ENCODE measurements at regions not wholly inside any gene's neighbourhood (a gene's known extent, or its start where the extent isn't known, plus 50 kb on each side); places are given as distances from the start of the nearest gene placed in this dataset.

DNA sequence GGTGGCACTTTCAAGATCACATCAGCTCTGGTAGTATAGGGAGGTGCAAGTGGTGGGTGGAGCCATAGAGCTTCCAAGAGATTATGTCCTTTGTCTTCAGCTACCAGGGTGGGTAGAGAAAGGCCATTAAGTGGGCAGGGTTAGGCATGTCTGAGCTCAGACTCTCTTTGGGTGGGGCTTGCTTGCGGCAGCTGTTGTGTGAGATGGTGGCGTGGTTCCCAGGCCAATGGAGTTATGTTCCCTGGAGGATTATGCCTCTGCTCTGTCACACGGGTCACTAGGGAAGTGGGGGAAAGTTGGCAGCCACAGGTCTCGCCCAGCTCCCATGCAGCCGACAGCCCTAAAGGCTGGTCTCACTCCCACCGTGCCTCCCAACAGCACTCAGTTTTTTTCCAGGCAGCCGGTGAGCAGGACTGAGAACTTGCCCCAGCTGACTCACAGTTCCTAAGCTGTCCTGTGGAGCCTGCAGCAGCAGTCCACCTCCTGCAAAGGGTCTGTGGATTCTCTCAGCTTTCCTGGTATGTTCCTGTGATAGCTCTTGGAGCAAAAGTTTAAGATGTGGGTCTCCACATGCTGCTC lies 459.0 kb downstream of the SH2D4B start:
- TF ChIP-seq, protein P1, sequence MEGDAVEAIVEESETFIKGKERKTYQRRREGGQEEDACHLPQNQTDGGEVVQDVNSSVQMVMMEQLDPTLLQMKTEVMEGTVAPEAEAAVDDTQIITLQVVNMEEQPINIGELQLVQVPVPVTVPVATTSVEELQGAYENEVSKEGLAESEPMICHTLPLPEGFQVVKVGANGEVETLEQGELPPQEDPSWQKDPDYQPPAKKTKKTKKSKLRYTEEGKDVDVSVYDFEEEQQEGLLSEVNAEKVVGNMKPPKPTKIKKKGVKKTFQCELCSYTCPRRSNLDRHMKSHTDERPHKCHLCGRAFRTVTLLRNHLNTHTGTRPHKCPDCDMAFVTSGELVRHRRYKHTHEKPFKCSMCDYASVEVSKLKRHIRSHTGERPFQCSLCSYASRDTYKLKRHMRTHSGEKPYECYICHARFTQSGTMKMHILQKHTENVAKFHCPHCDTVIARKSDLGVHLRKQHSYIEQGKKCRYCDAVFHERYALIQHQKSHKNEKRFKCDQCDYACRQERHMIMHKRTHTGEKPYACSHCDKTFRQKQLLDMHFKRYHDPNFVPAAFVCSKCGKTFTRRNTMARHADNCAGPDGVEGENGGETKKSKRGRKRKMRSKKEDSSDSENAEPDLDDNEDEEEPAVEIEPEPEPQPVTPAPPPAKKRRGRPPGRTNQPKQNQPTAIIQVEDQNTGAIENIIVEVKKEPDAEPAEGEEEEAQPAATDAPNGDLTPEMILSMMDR (IDR thresholded peaks at IDR 0.05; ENCODE audit: control extremely low read depth in 1 of 3, insufficient read depth in 1 of 3, low read depth in 1 of 3, low read length in 3 of 3): no peak
- TF ChIP-seq MAFK (IDR thresholded peaks at IDR 0.05; ENCODE audit: low read depth, low read length) (no peak), SP2 (IDR thresholded peaks at IDR 0.05; ENCODE audit: low read length) (no peak), POLR2A (IDR thresholded peaks at IDR 0.05; ENCODE audit: control extremely low read depth in 1 of 2, low read depth in 2 of 2, low read length in 2 of 2) (no peak)
- TF ChIP-seq, protein P2, sequence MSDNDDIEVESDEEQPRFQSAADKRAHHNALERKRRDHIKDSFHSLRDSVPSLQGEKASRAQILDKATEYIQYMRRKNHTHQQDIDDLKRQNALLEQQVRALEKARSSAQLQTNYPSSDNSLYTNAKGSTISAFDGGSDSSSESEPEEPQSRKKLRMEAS (IDR thresholded peaks at IDR 0.05): no peak
